ENCODE measurements at regions not wholly inside any gene's neighbourhood (a gene's known extent, or its start where the extent isn't known, plus 50 kb on each side); places are given as distances from the start of the nearest gene placed in this dataset.

DNA sequence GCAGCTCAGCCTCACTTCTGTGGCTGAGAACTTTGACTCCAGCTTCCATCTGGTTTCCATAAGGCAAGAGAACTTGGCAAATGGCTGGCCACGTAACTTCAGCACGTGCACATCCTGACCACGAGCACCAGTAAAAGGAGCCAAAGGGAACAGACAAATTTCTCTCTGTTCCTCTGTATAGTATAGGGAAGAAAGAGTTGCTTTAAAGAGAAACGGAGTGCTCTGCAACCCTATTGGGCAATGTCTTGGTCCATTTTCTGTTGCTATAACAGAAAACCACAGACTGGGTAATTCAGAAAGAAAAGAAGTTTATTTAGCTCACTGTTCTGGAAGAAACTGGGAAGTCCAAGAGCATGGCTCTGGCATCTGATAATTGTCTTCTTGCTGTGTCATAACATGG is 558.7 kb downstream of the ACTL7B start:
- no peak for DNase-seq (ENCODE audit: low read depth in 2 of 3, low spot score in 1 of 3)

DNA sequence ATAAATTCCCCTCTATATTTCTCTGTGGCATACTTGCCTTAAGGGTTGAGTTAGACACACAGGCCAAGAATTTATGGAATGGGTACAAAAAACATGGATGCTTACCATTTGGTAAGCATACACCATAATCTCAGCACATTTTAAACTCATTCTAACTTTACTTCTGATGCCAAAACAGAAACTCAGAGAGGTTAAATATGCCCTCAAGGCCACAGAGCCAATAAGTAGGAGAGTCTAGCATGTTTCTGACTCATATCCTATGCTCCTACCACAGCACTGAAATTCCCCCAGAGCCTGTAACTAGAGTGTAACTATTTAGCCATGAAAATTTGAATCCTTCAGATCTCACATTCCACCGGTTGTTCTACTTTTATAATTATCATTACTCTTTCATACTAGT is 559.7 kb downstream of the ACTL7B start:
- DNase-seq (ENCODE audit: low read depth in 2 of 3, low spot score in 1 of 3), result no peak

GRCh38 chr9:108291586-108291932 is 564.2 kb downstream of the ACTL7B start:
- no peak for DNase-seq (ENCODE audit: low read depth in 2 of 3, low spot score in 1 of 3)

DNA sequence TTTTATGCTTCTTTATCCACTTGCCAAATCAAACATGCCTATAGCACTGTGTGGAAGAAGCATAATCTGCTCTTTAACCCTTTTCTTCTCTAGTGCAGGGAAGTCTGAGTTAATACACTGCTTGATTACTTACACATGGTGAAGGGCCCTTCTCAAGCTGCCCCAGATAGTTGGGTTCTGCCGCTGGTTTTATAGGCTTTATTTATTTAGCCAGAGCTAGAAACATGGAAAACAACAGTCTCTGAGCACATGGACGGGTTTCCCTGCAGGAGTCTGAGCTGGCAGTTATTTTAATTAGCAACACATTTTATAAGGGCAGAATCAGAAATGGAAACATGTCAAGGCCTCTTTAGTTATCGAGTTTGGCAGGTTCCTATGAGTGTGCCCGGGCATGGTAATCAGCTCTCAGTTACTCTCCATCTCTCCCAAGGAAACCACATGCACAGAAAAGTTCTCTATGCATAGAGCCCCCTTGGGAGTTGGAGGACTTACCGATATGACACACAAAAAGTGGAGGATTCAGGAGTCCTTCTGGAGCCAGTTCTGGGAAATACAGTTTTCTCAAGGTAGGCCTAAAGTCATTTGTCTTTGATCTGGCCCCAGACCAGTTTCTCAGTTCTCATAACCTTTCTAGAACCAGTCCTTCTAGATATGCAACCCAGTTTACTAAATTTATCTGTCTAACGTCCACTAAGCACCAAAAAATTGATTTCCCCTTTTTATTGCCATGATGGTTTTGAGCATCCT is 564.8 kb downstream of the ACTL7B start:
- no peak for DNase-seq (ENCODE audit: low read depth in 2 of 3, low spot score in 1 of 3)

GRCh38 chr9:108286638-108287206 is 569.1 kb downstream of the ACTL7B start:
- no peak for DNase-seq (ENCODE audit: low read depth in 2 of 3, low spot score in 1 of 3)

DNA sequence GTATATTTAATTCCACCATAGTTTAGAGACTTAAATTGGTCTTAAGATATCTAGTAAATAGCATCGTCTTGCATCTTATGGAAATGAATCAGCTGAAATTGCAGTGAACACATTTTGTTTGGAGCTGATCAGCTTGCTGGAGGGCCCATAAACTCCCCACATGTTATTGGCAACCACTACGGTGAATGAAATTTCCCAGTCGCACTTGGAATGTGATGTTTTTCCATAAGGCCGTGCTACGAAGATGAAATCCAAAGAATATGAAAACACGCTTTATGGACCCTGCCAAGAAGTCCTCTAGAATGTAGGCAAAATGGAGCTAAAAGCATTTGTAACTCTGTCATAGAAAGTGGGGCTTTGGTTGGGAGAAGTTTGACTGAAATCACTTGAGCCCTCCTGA is 572.1 kb downstream of the ACTL7B start:
- DNase-seq (ENCODE audit: low read depth in 2 of 3, low spot score in 1 of 3), result no peak

DNA sequence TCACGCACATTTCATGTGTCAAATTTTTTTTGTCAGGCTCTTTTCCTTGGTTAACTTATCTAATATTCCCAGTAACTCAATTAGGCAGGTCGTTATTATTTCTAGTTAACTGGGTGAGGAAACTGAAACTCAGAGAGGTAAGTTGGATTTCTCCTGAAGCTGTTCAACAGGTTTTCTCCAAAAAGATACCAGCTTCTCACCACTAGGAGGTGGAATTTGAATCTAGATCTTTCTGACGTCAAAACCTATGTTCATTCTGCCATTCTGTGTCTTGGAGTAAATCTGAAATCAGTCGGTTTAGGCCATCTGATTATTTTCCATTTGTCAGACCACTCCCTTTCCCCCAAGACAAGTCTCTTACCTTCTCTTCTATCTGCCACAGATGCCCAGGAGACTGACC is 572.9 kb downstream of the ACTL7B start:
- DNase-seq (ENCODE audit: low read depth in 2 of 3, low spot score in 1 of 3), result no peak

- no peak for DNase-seq (ENCODE audit: low read depth in 2 of 3, low spot score in 1 of 3)
These were observed 574.1 kb downstream of the ACTL7B start for GRCh38 chr9:108281696-108282095.

DNA sequence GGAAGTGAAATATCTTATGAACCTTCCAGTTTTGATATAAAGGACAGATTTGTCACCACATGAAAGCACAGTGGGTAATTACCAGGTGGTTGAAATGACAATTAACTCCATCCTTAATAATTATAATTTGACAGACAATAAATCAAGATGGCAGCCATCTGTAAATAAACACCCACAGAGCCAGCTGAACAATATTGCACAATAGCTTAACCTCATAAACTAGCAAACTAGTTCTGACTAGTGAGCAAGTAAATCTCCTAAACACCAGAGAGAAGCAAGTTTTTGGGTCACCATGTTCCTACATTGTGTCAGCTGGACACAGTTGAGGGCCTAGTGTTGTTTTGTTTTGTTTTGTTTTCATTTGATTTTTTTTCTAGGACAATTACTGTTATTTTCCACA is 577.4 kb downstream of the ACTL7B start:
- no peak for DNase-seq (ENCODE audit: low read depth in 2 of 3, low spot score in 1 of 3)

- no peak for DNase-seq (ENCODE audit: low read depth in 2 of 3, low spot score in 1 of 3)
These were observed 578.6 kb downstream of the ACTL7B start for GRCh38 chr9:108277216-108277615.

- DNase-seq (ENCODE audit: low read depth in 2 of 3, low spot score in 1 of 3), result no peak
These were observed 579.9 kb downstream of the ACTL7B start for GRCh38 chr9:108275906-108276305.

DNA sequence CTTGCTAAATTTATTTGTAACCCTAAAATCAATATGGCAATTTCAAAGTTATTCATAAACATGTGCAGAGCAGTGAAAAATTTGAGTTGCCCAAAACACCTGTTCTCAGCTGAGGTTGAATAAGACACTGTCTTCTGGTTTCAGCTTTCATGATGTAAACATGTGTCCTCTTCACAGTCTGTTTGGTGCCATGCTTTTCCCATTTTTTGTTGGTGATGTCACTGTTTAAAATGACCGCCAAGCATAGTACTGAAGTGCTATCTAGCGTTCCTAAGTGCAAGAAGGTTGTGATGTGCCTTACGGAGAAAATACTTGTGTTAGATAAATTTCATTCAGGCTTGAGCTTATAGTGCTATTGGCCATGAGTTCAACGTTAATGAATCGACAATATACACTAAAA is 580.8 kb downstream of the ACTL7B start:
- DNase-seq (ENCODE audit: low read depth in 2 of 3, low spot score in 1 of 3), result no peak

DNA sequence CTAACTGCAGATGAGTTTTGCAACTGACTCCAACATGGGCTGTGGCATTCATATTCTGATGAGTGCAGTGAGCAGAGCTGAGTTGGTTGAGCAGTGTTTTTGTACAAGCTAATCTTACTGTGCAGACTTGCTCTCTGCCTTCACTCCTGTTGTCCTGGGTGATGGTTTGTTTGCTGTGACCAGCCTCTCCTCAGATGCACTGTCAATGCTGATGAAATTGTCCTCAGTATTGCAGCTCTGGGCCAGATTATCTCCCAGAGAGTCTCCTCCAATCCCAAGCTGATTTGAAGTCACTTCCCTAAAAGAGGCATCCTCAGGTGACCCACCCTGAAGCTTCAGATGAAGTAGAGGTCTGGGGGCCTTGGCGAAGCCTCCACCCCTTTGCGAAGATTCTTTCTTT is 581.8 kb downstream of the ACTL7B start:
- DNase-seq (ENCODE audit: low read depth in 2 of 3, low spot score in 1 of 3), result no peak

- DNase-seq (ENCODE audit: low read depth in 2 of 3, low spot score in 1 of 3), result no peak
These were observed 583.4 kb downstream of the ACTL7B start for GRCh38 chr9:108272349-108272899.

GRCh38 chr9:108271646-108272348 is 584.0 kb downstream of the ACTL7B start:
- no peak for DNase-seq (ENCODE audit: low read depth in 2 of 3, low spot score in 1 of 3)

DNA sequence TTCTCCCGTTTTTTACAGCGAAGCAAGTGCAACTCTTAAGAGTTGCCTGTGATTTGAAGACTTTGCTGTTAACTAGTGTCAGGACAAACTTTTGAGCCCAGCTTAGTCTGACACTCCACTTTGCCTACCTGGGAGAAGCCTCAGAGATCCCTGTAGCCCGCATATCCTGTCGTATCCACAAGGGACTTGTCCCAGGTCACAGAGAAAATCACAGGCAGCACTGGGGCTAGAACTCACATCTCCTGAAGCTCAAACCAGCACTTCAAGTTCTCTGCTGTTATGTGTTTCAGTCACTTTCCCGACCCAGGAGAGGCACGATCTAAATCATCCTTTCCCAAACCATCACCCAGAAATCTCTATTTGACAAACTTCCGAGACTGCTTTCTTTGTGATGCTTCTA is 584.5 kb downstream of the ACTL7B start:
- no peak for DNase-seq (ENCODE audit: low read depth in 2 of 3, low spot score in 1 of 3)

- no peak for DNase-seq (ENCODE audit: low read depth in 2 of 3, low spot score in 1 of 3)
These were observed 585.2 kb downstream of the ACTL7B start for GRCh38 chr9:108270561-108270960.

DNA sequence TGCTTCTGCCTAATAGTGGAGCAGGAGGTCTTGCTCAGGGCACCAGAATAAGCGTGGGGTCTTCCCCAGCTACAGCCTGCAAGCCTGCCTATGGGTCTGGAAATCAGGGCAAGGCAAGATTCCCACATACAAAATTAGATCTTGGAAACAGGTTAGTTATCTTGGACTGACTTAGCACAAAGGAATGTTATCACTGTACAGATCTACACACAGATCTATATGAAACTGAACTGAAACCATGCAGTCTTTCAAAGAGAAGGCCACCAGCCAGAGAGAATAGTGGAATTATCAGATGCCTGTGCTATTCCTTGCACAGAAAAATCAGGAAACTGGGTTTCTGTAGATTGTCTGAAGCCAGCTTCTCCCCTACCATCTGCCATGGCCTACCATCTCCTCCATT is 585.7 kb downstream of the ACTL7B start:
- no peak for DNase-seq (ENCODE audit: low read depth in 2 of 3, low spot score in 1 of 3)

DNA sequence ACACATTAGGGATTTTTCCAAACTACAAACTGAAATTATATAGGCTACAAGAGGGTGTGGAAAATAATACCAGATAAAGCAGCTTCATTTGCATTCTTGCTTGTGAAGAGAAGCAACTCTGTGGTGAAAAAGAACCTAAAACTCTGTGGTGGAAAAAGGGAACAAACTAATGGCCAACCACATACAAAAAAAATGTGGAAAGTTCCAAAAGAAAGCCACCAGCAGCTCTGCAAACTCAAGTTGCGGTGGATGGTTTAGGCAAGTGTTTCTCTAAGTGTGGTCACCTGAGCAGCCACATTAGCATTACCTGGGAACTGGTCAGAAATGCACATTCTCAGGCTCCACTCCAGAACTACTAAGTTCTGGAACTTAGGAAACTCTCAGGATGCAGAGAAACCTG is 586.4 kb downstream of the ACTL7B start:
- DNase-seq (ENCODE audit: low read depth in 2 of 3, low spot score in 1 of 3), result no peak

- no peak for DNase-seq (ENCODE audit: low read depth in 2 of 3, low spot score in 1 of 3)
These were observed 590.7 kb downstream of the ACTL7B start for GRCh38 chr9:108265065-108265464.

DNA sequence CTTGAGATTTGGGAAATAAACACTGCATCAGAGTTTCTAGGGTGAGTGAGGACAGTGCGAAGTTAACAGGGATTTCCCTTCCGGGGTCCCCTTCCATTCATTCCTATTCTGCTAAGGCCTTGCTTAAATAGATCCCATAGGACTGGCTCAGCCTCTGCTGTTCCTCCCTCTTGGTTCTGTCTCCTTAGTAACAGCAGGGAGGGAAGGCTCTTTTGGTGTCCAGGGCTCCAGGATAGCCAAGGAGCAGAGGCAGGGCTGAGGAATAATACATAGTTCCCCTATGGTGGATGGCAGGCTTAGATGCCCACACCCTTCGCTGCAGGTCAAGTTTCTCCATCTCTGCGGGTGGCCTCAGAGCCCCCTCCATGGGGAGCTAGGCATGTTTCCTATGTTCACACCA is 591.7 kb downstream of the ACTL7B start:
- DNase-seq (ENCODE audit: low read depth in 2 of 3, low spot score in 1 of 3), result no peak

- no peak for DNase-seq (ENCODE audit: low read depth in 2 of 3, low spot score in 1 of 3)
These were observed 593.0 kb downstream of the ACTL7B start for GRCh38 chr9:108262836-108263235.

Data from stimulated activated CD4-positive, alpha-beta T cell treated with anti-CD3 and anti-CD28 coated beads, Interleukin-12 subunit alpha, Interleukin-12 subunit beta, amount 100 ng/mL, for 48 hours (primary cell).